ENCODE measurements at regions not wholly inside any gene's neighbourhood (a gene's known extent, or its start where the extent isn't known, plus 50 kb on each side); places are given as distances from the start of the nearest gene placed in this dataset.
"Not testable (repeated sequence)": the region's sequence is repeated elsewhere in the genome, so short reads cannot be mapped to it uniquely, and the experiment has no call there.

DNA sequence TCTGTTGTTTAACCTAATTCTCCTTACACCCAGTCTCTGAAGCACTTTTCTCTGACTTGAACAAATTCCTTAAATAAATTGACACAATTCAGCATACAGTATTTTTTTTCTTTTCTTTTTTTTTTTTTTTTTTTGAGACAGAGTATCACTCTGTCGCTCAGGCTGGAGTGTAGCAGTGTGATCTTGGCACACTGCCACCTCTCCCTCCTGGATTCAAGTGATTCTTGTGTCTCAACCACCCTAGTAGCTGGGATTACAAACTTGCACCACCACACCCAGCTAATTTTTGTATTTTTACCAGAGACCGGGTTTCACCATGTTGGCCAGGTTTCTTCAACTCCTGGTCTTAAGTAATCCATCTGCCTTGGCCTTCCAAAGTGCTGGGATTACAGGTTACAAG lies 1498.1 kb upstream of the PCDH10 start:
- no peak for DNase-seq (ENCODE audit: low read depth)

DNA sequence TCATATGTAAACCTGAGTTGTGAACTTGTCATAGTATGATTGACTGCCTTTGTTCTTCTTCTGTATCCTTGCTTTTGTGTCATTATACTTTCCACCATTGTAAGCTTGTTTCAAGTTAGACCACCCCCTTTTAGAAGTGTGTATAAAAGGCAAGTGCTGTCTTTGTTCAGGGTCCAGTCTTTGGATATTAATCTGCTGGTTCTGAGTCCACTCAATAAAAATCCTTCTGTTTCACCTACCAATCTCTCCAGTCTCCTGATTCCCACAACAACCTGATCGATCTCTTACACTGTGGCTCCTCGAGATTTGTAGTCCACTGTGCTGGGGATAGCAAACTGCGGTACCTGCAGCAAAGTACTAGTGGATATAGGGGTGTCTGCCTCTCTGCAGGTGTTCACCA lies 1465.8 kb upstream of the PCDH10 start:
- DNase-seq (ENCODE audit: low read depth) = not testable (repeated sequence)

DNA sequence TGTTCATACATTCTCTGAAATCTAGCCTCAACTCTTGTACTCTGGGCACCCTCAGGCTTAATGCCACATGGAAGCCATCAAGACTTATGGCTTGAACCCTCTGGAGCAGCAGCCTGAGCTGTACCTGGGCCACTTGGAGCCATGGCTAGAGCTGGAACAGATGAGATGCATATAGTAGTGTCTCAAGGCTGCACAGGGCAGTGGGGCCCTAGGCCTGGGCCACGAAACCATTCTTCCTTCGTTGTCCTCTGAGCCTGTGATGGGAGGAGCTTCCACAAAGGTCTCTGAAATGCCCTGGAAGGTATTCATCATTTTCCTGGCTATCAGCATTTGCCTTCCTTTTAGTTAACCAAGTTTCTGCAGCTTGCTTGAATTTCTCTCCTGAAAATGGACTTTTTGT lies 1427.2 kb upstream of the PCDH10 start:
- no peak for DNase-seq (ENCODE audit: low read depth)

DNA sequence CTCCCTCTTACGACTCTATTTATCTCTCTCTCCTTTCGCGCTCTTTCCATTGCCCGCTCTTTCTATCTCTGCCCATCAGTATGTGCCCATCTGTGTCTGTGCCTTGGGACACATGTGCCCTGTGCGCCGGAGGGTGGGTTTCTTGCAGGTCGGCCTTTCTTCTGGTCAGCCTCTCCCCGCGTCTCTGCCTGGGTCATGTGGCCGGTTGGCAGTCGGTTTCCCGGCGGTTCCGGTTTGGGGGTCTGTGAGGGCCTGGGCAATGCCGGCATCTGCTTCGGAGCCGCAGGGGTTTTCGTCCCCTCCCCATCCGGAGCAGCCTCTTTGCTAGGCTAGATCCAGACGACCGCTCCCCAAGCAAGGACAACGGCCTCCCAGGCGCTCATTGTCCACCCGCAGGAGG lies 1426.0 kb upstream of the PCDH10 start:
- not testable (repeated sequence) for DNase-seq (ENCODE audit: low read depth)

DNA sequence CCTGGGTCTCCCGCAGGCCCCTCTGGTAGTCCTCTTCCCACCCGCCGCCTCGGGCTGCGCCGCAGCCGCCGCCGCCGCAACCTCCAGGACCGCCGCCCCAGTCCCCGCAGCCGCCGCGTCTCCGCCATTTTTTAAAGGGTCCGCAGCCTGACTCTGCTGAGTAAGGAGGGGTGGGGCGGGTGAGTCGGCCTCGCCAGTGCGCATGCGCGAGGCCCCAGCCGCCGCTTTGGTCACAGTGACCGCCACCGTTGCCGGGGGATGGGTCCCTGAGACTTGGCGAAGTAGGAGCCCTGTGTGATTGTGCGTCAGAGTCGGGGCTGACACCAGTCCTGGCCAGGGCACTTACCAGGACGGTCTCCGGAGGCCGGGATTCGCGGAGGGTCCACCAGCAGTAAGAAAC lies 1424.2 kb upstream of the PCDH10 start:
- DNase-seq (ENCODE audit: low read depth) = peak; percentile 19

DNA sequence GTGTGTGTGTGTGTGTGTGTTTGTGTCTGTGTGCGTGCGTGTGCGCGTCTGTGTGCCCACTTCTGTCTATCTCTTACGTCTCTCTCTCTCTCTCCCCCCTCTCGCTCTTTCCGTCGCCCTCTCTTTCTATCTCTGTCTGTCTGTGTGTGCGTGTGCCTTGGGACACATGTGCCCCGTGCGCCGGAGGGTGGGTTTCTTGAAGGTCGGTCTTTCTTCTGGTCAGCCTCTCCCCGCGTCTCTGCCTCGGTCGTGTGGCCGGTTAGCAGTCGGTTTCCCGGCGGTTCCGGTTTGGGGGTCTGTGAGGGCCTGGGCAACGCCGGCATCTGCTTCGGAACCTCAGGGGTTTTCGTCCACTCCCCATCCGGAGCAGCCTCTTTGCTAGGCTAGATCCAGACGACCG lies 1423.6 kb upstream of the PCDH10 start:
- DNase-seq (ENCODE audit: low read depth) = not testable (repeated sequence)

DNA sequence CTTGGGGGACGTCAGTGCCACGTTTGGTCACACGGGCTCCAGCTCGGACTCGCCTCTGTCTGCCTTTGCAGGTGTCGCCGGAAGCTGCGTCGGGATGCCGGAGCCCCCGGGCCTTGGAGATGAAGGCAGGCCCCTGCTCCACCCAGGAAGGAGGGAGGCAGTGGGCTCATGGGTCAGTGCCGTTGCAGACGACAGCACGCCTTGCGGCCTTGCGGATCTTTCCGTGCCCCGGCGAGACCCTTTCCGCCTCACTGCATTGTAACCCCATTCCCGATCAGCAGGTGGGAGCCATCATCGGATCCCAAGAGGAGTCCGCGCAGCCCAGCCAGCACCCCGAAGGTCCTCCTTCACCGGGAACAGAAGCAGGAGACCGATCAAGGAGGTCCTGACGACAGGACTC lies 1422.2 kb upstream of the PCDH10 start:
- not testable (repeated sequence) for DNase-seq (ENCODE audit: low read depth)

DNA sequence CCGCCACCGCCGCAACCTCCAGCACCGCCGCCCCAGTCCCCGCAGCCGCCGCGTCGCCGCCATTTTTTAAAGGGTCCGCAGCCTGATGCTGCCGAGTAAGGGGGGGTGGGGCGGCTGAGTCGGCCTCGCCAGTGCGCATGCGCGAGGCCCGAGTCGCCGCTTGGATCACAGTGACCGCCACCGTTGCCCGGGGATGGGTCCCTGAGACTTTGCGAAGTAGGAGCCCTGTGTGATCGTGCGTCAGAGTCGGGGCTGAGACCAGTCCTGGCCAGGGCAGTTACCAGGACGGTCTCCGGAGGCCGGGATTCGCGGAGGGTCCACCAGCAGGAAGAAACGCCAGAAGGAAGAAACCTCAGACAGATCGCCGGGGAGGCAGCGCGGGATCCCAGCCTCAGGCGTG lies 1421.7 kb upstream of the PCDH10 start:
- not testable (repeated sequence) for DNase-seq (ENCODE audit: low read depth)

DNA sequence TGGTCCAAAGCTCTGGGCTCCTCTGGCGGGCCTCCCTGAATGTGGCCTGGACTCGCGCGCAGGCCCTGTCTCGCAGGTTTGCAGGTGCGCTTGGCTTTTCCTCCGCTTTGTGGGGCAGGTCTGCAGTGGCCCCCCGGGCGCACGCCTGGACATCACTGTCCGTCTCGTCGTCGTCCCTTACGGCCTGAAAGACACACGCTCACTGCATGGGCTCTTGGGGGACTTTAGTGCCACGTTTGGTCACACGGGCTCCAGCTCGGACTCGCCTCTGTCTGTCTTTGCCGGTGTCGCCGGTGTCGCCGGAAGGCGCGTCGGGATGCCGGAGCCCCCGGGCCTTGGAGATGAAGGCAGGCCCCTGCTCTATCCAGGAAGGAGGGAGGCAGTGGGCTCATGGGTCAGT lies 1419.9 kb upstream of the PCDH10 start:
- not testable (repeated sequence) for DNase-seq (ENCODE audit: low read depth)

DNA sequence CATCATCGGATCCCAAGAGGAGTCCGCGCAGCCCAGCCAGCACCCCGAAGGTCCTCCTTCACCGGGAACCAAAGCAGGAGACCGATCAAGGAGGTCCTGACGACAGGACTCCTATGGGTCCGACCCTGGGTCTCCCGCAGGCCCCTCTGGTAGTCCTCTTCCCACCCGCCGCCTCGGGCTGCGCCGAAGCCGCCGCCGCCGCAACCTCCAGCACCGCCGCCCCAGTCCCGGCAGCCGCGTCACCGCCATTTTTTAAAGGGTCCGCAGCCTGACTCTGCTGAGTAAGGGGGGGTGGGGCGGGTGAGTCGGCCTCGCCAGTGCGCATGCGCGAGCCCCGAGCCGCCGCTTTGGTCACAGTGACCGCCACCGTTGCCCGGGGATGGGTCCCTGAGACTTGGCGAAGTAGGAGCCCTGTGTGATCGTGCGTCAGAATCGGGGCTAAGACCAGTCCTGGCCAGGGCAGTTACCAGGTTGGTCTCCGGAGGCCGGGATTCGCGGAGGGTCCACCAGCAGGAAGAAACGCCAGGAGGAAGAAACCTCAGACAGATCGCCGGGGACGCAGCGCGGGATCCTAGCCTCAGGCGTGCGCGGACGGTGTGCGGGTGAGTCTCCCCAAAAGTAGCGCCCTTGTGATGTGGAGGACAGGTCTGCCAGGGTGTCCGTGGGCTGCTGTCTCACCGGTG lies 1419.2 kb upstream of the PCDH10 start:
- DNase-seq (ENCODE audit: low read depth) = not testable (repeated sequence)

DNA sequence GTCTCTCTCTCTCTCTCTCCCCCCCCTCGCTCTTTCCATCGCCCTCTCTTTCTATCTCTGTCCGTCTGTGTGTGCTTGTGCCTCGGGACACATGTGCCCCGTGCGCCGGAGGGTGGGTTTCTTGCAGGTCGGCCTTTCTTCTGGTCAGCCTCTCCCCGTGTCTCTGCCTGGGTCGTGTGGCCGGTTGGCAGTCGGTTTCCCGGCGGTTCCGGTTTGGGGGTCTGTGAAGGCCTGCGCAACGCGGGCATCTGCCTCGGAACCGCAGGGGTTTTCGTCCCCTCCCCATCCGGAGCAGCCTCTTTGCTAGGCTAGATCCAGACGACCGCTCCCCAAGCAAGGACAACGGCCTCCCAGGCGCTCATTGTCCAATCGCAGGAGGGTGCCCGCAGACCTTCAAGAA lies 1418.5 kb upstream of the PCDH10 start:
- not testable (repeated sequence) for DNase-seq (ENCODE audit: low read depth)

DNA sequence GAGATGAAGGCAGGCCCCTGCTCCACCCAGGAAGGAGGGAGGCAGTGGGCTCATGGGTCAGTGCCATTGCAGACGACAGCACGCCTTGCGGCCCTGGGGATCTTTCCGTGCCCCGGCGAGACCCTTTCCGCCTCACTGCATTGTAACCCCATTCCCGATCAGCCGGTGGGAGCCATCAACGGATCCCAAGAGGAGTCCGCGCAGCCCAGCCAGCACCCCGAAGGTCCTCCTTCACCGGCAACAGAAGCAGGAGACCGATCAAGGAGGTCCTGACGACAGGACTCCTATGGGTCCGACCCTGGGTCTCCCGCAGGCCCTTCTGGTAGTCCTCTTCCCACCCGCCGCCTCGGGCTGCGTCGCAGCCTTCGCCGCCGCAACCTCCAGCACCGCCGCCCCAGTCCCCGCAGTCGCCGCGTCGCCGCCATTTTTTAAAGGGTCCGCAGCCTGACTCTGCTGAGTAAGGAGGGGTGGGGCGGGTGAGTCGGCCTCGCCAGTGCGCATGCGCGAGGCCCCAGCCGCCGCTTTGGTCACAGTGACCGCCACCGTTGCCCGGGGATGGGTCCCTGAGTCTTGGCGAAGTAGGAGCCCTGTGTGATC lies 1417.0 kb upstream of the PCDH10 start:
- DNase-seq (ENCODE audit: low read depth) = not testable (repeated sequence)

DNA sequence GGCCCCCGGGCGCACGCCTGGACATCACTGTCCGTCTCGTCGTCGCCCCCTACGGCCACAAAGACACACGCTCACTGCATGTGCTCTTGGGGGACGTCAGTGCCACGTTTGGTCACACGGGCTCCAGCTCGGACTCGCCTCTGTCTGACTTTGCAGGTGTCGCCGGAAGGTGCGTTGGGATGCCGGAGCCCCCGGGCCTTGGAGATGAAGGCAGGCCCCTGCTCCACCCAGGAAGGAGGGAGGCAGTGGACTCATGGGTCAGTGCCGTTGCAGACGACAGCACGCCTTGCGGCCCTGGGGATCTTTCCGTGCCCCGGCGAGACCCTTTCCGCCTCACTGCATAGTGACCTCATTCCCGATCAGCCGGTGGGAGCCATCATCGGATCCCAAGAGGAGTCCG lies 1414.8 kb upstream of the PCDH10 start:
- not testable (repeated sequence) for DNase-seq (ENCODE audit: low read depth)

DNA sequence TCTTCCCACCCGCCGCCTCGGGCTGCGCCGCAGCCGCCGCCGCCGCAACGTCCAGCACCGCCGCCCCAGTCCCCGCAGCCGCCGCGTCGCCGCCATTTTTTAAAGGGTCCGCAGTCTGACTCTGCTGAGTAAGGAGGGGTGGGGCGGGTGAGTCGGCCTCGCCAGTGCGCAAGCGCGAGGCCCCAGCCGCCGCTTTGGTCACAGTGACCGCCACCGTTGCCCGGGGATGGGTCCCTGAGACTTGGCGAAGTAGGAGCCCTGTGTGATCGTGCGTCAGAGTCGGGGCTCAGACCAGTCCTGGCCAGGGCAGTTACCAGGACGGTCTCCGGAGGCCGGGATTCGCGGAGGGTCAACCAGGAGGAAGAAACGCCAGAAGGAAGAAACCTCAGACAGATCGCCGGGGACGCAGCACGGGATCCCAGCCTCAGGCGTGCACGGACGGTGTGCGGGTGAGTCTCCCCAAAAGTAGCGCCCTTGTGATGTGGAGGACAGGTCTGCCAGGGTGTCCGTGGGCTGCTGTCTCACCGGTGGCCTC lies 1414.2 kb upstream of the PCDH10 start:
- DNase-seq (ENCODE audit: low read depth) = not testable (repeated sequence)

DNA sequence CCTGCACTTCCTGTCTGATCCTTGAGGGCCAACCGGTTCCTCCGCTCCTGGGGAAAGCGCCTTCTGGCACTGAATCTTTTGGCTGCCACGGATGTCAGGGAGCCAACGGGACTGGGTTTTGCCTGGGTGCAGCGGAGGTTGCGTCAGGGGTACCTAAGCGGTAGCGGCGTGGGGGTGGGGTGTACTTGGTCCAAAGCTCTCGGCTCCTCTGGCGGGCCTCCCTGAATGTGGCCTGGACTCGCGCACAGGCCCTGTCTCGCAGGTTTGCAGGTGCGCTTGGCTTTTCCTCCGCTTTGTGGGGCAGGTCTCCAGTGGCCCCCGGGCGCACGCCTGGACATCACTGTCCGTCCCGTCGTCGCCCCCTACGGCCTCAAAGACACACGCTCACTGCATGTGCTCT lies 1410.1 kb upstream of the PCDH10 start:
- DNase-seq (ENCODE audit: low read depth) = not testable (repeated sequence)

DNA sequence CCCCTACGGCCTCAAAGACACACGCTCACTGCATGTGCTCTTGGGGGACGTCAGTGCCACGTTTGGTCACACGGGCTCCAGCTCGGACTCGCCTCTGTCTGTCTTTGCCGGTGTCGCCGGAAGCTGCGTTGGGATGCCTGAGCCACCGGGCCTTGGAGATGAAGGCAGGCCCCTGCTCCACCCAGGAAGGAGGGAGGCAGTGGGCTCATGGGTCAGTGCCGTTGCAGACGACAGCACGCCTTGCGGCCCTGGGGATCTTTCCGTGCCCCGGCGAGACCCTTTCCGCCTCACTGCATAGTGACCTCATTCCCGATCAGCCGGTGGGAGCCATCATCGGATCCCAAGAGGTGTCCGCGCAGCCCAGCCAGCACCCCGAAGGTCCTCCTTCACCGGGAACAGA lies 1407.3 kb upstream of the PCDH10 start:
- DNase-seq (ENCODE audit: low read depth) = not testable (repeated sequence)

DNA sequence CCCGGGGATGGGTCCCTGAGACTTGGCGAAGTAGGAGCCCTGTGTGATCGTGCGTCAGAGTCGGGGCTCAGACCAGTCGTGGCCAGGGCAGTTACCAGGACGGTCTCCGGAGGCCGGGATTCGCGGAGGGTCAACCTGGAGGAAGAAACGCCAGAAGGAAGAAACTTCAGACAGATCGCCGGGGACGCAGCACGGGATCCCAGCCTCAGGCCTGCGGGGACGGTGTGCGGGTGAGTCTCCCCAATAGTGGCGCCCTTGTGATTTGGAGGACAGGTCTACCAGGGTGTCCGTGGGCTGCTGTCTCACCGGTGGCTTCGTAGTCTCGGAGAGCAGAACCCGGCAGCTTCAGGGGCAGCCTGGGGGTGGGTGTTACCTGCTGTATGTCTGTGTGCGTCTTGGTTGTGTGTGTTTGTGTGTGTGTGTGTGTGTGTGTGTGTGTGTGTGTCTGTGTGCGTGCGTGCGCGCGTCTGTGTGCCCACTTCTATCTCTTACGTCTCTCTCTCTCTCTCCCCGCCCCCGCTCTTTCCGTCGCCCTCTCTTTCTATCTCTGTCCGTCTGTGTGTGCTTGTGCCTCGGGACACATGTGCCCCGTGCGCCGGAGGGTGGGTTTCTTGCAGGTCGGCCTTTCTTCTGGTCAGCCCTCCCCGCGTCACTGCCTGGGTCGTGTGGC lies 1406.4 kb upstream of the PCDH10 start:
- DNase-seq (ENCODE audit: low read depth) = not testable (repeated sequence)

DNA sequence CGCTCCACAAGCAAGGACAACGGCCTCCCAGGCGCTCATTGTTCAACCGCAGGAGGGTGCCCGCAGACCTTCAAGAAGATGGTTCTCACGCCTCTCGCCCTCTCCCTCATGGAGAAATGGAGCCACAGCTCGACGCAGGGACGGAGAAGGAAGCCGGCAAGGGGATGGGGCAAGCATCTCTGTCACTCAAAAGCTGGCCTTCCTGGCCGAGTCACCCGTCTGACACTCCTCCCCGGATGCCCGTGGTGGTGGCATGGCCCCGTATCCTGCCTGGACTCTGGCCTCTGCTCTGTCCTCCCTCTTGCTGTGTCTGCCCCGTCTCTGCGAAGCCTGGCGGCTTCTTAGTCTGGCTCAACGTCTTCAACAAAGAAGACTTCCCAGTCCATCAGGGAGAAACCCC lies 1405.7 kb upstream of the PCDH10 start:
- DNase-seq (ENCODE audit: low read depth) = not testable (repeated sequence)

DNA sequence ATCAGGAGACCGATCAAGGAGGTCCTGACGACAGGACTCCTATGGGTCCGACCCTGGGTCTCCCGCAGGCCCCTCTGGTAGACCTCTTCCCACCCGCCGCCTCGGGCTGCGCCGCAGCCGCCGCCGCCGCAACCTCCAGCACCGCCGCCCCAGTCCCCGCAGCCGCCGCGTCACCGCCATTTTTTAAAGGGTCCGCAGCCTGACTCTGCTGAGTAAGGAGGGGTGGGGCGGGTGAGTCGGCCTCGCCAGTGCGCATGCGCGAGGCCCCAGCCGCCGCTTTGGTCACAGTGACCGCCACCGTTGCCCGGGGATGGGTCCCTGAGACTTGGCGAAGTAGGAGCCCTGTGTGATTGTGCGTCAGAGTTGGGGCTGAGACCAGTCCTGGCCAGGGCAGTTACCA lies 1401.9 kb upstream of the PCDH10 start:
- not testable (repeated sequence) for DNase-seq (ENCODE audit: low read depth)

DNA sequence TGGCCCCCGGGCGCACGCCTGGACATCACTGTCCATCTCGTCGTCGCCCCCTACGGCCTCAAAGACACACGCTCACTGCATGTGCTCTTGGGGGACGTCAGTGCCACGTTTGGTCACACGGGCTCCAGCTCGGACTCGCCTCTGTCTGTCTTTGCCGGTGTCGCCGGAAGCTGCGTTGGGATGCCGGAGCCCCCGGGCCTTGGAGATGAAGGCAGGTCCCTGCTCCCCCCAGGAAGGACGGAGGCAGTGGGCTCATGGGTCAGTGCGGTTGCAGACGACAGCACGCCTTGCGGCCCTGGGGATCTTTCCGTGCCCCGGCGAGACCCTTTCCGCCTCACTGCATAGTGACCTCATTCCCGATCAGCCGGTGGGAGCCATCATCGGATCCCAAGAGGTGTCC lies 1399.9 kb upstream of the PCDH10 start:
- not testable (repeated sequence) for DNase-seq (ENCODE audit: low read depth)

DNA sequence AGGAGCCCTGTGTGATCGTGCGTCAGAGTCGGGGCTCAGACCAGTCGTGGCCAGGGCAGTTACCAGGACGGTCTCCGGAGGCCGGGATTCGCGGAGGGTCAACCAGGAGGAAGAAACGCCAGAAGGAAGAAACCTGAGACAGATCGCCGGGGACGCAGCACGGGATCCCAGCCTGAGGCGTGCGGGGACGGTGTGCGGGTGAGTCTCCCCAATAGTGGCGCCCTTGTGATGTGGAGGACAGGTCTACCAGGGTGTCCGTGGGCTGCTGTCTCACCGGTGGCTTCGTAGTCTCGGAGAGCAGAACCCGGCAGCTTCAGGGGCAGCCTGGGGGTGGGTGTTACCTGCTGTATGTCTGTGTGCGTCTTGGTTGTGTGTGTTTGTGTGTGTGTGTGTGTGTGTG lies 1399.1 kb upstream of the PCDH10 start:
- not testable (repeated sequence) for DNase-seq (ENCODE audit: low read depth)

DNA sequence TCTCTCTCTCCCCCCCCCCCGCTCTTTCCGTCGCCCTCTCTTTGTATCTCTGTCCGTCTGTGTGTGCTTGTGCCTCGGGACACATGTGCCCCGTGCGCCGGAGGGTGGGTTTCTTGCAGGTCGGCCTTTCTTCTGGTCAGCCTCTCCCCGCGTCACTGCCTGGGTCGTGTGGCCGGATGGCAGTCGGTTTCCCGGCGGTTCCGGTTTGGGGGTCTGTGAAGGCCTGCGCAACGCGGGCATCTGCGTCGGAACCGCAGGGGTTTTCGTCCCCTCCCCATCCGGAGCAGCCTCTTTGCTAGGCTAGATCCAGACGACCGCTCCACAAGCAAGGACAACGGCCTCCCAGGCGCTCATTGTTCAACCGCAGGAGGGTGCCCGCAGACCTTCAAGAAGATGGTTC lies 1398.6 kb upstream of the PCDH10 start:
- DNase-seq (ENCODE audit: low read depth) = not testable (repeated sequence)

DNA sequence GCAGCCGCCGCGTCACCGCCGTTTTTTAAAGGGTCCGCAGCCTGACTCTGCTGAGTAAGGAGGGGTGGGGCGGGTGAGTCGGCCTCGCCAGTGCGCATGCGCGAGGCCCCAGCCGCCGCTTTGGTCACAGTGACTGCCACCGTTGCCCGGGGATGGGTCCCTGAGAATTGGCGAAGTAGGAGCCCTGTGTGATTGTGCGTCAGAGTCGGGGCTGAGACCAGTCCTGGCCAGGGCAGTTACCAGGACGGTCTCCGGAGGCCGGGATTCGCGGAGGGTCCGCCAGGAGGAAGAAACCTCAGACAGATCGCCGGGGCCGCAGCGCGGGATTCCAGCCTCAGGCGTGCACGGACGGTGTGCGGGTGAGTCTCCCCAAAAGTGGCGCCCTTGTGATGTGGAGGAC lies 1386.9 kb upstream of the PCDH10 start:
- not testable (repeated sequence) for DNase-seq (ENCODE audit: low read depth)

Measured in T-helper 22 cell (primary cell).